ENCODE measurements at regions not wholly inside any gene's neighbourhood (a gene's known extent, or its start where the extent isn't known, plus 50 kb on each side); places are given as distances from the start of the nearest gene placed in this dataset.

- no peaks in the 10 kb centered on the region for H3K36me3 ChIP-seq (ENCODE audit: control insufficient read depth, insufficient read depth, low read length)
- H3K27me3 ChIP-seq (ENCODE audit: control insufficient read depth, insufficient read depth, low read length), result no peaks in the 10 kb centered on the region
- H3K4me1 ChIP-seq, result no peaks in the 10 kb centered on the region
- H3K9me3 ChIP-seq (ENCODE audit: control insufficient read depth, low read length), result no peaks in the 10 kb centered on the region
- no peak overlapping the region for H2AFZ ChIP-seq
- H3K27ac ChIP-seq, result no peak overlapping the region
- no peak for TF ChIP-seq CTCF (IDR thresholded peaks at IDR 0.05)
- no peaks in the 10 kb centered on the region for H3K79me2 ChIP-seq
- H3K4me2 ChIP-seq (ENCODE audit: low read length), result no peak overlapping the region
- no peak overlapping the region for H3K9ac ChIP-seq
- no peak overlapping the region for H3K4me3 ChIP-seq (ENCODE audit: low read depth, low read length)
Observed at GRCh38 chr2:7593360-7593759, 676.1 kb downstream of the RNF144A start.

GRCh38 chr2:7594211-7594610 lies 677.0 kb downstream of the RNF144A start:
- no peaks in the 10 kb centered on the region for H3K4me1 ChIP-seq
- H3K27me3 ChIP-seq (ENCODE audit: control insufficient read depth, insufficient read depth, low read length), result no peaks in the 10 kb centered on the region
- no peaks in the 10 kb centered on the region for H3K9me3 ChIP-seq (ENCODE audit: control insufficient read depth, low read length)
- no peaks in the 10 kb centered on the region for H3K79me2 ChIP-seq
- H3K9ac ChIP-seq, result no peak overlapping the region
- no peaks in the 10 kb centered on the region for H3K36me3 ChIP-seq (ENCODE audit: control insufficient read depth, insufficient read depth, low read length)
- H2AFZ ChIP-seq, result no peak overlapping the region
- no peak overlapping the region for H3K4me2 ChIP-seq (ENCODE audit: low read length)
- no peak overlapping the region for H3K27ac ChIP-seq
- H3K4me3 ChIP-seq (ENCODE audit: low read depth, low read length), result no peak overlapping the region
- TF ChIP-seq CTCF (IDR thresholded peaks at IDR 0.05), result no peak

GRCh38 chr2:7595206-7595605 lies 678.0 kb downstream of the RNF144A start:
- Histone ChIP-seq H3K27ac (no peak overlapping the region), H3K4me3 (ENCODE audit: low read depth, low read length) (no peak overlapping the region), H3K36me3 (ENCODE audit: control insufficient read depth, insufficient read depth, low read length) (no peaks in the 10 kb centered on the region), H3K9me3 (ENCODE audit: control insufficient read depth, low read length) (no peaks in the 10 kb centered on the region), H3K4me2 (ENCODE audit: low read length) (no peak overlapping the region), H2AFZ (no peak overlapping the region), H3K79me2 (no peaks in the 10 kb centered on the region), H3K4me1 (no peaks in the 10 kb centered on the region), H3K9ac (no peak overlapping the region), H3K27me3 (ENCODE audit: control insufficient read depth, insufficient read depth, low read length) (no peaks in the 10 kb centered on the region)
- TF ChIP-seq CTCF (IDR thresholded peaks at IDR 0.05), result no peak

GRCh38 chr2:7598402-7598801 lies 681.2 kb downstream of the RNF144A start:
- no peak overlapping the region for H3K4me3 ChIP-seq (ENCODE audit: low read depth, low read length)

More at GRCh38 chr2:7598402-7598801, 681.2 kb downstream of the RNF144A start:
- H3K4me1 ChIP-seq, result no peaks in the 10 kb centered on the region
- H3K9me3 ChIP-seq (ENCODE audit: control insufficient read depth, low read length), result no peaks in the 10 kb centered on the region
- H2AFZ ChIP-seq, result no peak overlapping the region
- no peak overlapping the region for H3K9ac ChIP-seq
- H3K79me2 ChIP-seq, result no peaks in the 10 kb centered on the region
- no peak for TF ChIP-seq CTCF (IDR thresholded peaks at IDR 0.05)
- H3K27ac ChIP-seq, result no peak overlapping the region
- no peaks in the 10 kb centered on the region for H3K27me3 ChIP-seq (ENCODE audit: control insufficient read depth, insufficient read depth, low read length)
- no peaks in the 10 kb centered on the region for H3K36me3 ChIP-seq (ENCODE audit: control insufficient read depth, insufficient read depth, low read length)
- H3K4me2 ChIP-seq (ENCODE audit: low read length), result no peak overlapping the region

Data from parathyroid adenoma (tissue), 2 donors.